Lung (tissue), 11 donors: ENCODE measurements at regions not wholly inside any gene's neighbourhood (a gene's known extent, or its start where the extent isn't known, plus 50 kb on each side); places are given as distances from the start of the nearest gene placed in this dataset.

Experiments
- ATAC-seq: fragments of 200-7000 bp; cut with Tn5 transposase; one replicate; pipeline ENCODE4 v1.9.1; 2020; ENCODE audit warnings: moderate number of reproducible peaks; ENCODE audit not compliant: insufficient read depth, low FRiP score
- DNase-seq, 3 donors: peaks; one replicate each; pipeline ENCODE4 v3.0.0-alpha.2; 2013 to 2017
- H3K27ac ChIP-seq, 2 donors: one replicate each; pipeline ENCODE4 v1.5.1; 2013; ENCODE audit warnings: mild to moderate bottlenecking in 2 of 2, moderate library complexity in 2 of 2, control low read depth in 1 of 2, inconsistent platforms in 1 of 2, low read depth in 1 of 2, low read length in 1 of 2
- H3K27me3 ChIP-seq, 3 donors: one replicate each; pipeline ENCODE4 v1.5.1; 2013; ENCODE audit warnings: low read length in 2 of 3; ENCODE audit not compliant: control insufficient read depth in 3 of 3, insufficient read depth in 3 of 3
- H3K36me3 ChIP-seq, 4 donors: one replicate each; pipeline ENCODE4 v1.5.1; 2013; ENCODE audit warnings: low read length in 4 of 4, mild to moderate bottlenecking in 1 of 4, moderate library complexity in 1 of 4; ENCODE audit not compliant: control insufficient read depth in 4 of 4, insufficient read depth in 4 of 4
- H3K4me1 ChIP-seq, 5 donors: one replicate each; pipeline ENCODE4 v1.5.1; 2013; ENCODE audit warnings: low read length in 5 of 5, mild to moderate bottlenecking in 2 of 5, moderate library complexity in 1 of 5; ENCODE audit not compliant: control insufficient read depth in 5 of 5, insufficient read depth in 5 of 5
- H3K4me3 ChIP-seq: one replicate; pipeline ENCODE4 v1.5.1; 2013; ENCODE audit warnings: mild to moderate bottlenecking, control low read depth, moderate library complexity
- H3K9ac ChIP-seq, 2 donors: one replicate each; pipeline ENCODE4 v1.5.1; 2013; ENCODE audit warnings: low read length in 2 of 2, control low read depth in 1 of 2; ENCODE audit not compliant: insufficient read depth in 1 of 2
- H3K9me3 ChIP-seq, 4 donors: one replicate each; pipeline ENCODE4 v1.5.1; 2013; ENCODE audit warnings: low read length in 3 of 4, mild to moderate bottlenecking in 1 of 4, moderate library complexity in 1 of 4; ENCODE audit not compliant: control insufficient read depth in 4 of 4, insufficient read depth in 3 of 4
- CTCF ChIP-seq: IDR thresholded peaks from 2 replicates; pipeline ENCODE4 v1.5.1; 2012; ENCODE audit warnings: mild to moderate bottlenecking; ENCODE audit errors: control extremely low read depth, extremely low read depth
- WGBS, 2 donors: extraction: QIAGEN DNeasy Blood & Tissue Kit; methylation state at CpG; one replicate each; pipeline ENCODE4 v1.1.7; 2013; 5-methylcytosine and 5-hydroxymethylcytosine counted together
- donor health status: control.
- donor health status: control.
- donor health status: Bipolar disorder and iron deficiency.
- donor health status: healthy.
- donor health status: DM: yes; HTN: yes; CAD: no.

DNA sequence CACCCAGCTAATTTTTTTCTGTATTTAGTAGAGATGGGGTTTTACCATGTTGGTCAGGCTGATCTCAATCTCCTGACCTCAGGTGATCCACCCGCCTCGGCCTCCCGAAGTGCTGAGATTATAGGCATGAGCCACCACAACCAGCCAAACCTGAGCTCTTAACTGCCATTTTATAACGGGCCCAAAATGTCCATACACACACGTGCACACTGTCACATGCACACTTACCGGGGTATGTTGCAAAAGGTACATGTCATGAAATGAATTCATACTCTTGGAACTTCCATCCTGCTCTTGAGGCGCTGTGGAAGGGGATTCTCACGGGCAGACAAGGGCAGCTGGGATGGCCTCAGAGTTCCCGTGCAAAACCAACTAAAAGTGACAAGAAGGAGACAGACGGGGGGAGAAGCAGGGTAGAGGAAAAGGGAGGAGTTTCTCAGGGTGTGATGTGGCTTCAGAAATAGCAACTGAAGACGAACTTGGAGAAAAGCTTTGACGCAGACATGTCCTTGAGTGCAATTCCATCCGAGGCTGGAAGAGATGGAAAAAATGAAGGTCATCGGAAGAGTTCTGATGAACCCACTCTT lies 110.9 kb downstream of the BDH1 start:
- Histone ChIP-seq H3K36me3 (no peaks in the 10 kb centered on the region), H3K4me1 (no peaks in the 10 kb centered on the region), H3K27me3 (no peaks in the 10 kb centered on the region), H3K4me3 (no peak overlapping the region), H3K9me3 (no peaks in the 10 kb centered on the region), H3K9ac (no peak overlapping the region), H3K27ac (no peak overlapping the region)
- 88% methylated on average over 14 of the region's 14 CpGs for WGBS, 2 donors
- TF ChIP-seq CTCF: no peak
- DNase-seq (no peak), ATAC-seq (no peak)

GRCh38 chr3:197443506-197443905 lies 112.3 kb downstream of the BDH1 start:
- Histone ChIP-seq H3K9ac (no peak overlapping the region), H3K4me1 (no peaks in the 10 kb centered on the region), H3K4me3 (no peak overlapping the region), H3K9me3 (no peaks in the 10 kb centered on the region), H3K36me3 (no peaks in the 10 kb centered on the region), H3K27ac (no peak overlapping the region), H3K27me3 (no peaks in the 10 kb centered on the region)
- no peak for TF ChIP-seq CTCF
- ATAC-seq (peak; percentile 48), DNase-seq (peak in 1 of 3 donors; percentile 44)
- WGBS, 2 donors: 71 to 85% methylated on average over 8 of the region's 8 CpGs

- H3K27ac ChIP-seq: no peak overlapping the region
- no peak overlapping the region for H3K9ac ChIP-seq
- no peak overlapping the region for H3K4me3 ChIP-seq
- H3K36me3 ChIP-seq: no peaks in the 10 kb centered on the region
- no peaks in the 10 kb centered on the region for H3K27me3 ChIP-seq
- H3K4me1 ChIP-seq: no peaks in the 10 kb centered on the region
- no peaks in the 10 kb centered on the region for H3K9me3 ChIP-seq
- no peak for ATAC-seq
- 92 to 95% methylated on average over 7 of the region's 7 CpGs for WGBS, 2 donors
- DNase-seq: no peak
- TF ChIP-seq CTCF: no peak
Measured at GRCh38 chr3:197440717-197441303, 115.0 kb downstream of the BDH1 start.

GRCh38 chr3:197438906-197439305 lies 116.9 kb downstream of the BDH1 start:
- H3K27me3 ChIP-seq: no peaks in the 10 kb centered on the region
- 85 to 93% methylated on average over 3 of the region's 3 CpGs for WGBS, 2 donors
- no peak for ATAC-seq

More at GRCh38 chr3:197438906-197439305, 116.9 kb downstream of the BDH1 start:
- TF ChIP-seq CTCF: no peak
- peaks cover 0 to 4% (median 2%) of the 10 kb centered on the region in 5 donors for H3K4me1 ChIP-seq
- no peak overlapping the region for H3K4me3 ChIP-seq
- H3K9me3 ChIP-seq: no peaks in the 10 kb centered on the region
- DNase-seq: no peak
- H3K9ac ChIP-seq: no peak overlapping the region
- no peaks in the 10 kb centered on the region for H3K36me3 ChIP-seq
- no peak overlapping the region for H3K27ac ChIP-seq
